GM19467 (cell line): ENCODE measurements at regions not wholly inside any gene's neighbourhood (a gene's known extent, or its start where the extent isn't known, plus 50 kb on each side); places are given as distances from the start of the nearest gene placed in this dataset.

ENCODE experiments used
- ATAC-seq: cut with Tn5 transposase; IDR thresholded peaks from one replicate; pipeline ENCODE4 v1.9.1; 2021; ENCODE audit warnings: mild to moderate bottlenecking, moderate library complexity; ENCODE audit not compliant: unreplicated experiment

DNA sequence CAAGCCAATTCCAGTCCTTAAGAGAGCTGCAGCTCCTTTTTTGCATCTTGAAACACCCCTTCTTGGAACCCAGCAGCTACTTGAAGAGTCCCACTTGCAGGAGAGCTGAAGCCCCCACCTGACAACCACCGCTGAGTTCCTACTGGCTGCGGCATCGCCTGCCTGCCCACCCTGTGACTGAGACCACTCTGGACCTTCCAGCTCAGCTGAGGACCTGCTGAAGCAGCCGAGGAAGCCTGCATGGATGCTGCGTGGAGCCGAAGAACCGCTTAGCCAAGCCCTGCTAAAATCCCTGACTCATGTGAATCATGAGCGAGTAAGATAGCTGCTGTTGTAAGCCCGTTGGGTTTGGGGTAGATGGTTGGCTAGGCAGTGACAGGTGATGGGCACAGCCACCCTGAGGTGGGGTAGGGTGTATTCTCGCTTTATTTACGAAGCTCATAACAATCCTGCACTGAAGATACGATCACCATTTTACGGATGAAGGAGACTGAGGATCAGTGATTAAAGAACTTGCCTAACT is 78.4 kb downstream of the INHBB start:
- no peak for ATAC-seq

DNA sequence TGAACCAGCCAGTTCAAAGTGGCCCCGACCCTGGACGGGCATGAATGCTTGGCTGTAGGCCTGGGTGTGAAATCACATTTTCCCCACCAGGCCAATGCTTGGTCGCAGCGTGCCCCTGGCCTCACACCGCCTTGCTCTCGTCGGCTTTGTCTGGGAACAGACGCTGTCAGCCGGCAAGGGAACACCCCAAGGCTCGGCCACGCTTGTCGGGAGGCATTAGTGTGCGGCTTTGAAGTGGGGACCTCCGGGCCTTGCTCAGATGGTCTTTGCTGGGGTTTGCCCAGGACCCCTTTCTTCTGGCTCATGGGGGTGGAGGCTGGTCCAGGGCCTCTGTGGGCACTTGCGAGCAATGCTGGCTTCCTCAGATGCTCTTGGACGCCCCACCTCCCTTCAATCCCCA is 79.1 kb downstream of the INHBB start:
- ATAC-seq, result no peak

DNA sequence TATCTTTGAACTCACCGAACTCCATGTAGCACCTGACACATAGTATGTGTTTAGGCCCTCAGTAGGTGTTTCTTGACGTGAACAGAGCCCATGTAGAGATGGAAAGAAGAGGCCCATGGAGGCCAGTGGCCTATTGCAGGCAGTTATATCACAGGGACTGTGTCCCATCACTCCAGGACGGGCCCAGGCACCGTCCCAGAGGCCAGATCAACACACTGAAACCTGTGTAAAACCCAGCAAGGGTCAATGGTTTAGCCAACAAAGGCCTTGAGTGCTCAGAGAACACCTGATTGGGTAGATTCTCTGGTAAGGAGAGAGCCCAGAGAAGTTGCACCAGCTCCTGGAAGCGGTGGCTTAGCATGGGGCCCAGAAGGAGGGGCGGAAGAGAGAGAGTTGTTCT is 82.8 kb downstream of the INHBB start:
- ATAC-seq, result no peak

DNA sequence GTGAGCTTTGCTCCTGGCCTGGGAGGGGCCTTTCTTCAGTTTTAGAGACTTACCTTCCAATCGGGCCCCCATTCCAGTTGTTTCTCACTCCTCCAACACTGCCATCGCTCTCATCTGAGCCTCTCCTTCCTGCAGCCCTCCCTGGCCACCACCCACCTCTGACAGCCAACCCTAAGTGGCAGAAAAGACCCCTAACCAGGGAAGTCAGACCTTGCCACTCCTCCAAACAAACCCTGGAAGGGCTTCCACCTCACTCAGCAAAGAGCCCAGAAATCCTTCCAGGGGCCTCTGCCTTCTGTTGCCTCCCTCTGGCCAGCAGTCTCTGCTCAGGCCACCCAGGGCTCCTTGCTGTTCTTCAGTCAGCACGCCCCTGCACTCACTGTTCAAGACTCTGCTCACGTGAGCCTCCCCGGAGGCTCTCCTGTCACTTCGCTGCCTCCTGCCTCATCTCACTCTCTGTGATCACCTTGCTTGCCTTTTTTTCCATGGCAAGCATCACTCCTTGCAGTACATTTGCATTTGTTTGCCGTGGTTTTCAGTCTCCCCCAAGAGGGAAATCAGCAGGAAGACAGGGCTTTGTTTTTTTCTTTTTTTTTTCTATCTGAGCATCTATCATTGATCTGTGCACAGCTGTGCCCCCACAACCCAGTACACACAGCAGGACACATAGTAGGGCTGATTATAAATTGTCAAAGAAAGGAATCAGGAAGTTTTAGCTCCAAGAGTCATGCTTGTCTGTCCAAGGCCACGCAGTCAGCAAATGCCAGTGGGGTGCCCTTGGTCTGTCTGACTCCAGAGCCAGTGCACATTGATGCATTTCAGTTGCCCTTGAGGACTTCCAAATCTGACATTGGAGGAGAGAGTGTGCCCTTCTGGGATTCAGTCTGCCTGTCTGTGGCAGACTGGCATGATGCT is 83.9 kb downstream of the INHBB start:
- ATAC-seq, result no peak

DNA sequence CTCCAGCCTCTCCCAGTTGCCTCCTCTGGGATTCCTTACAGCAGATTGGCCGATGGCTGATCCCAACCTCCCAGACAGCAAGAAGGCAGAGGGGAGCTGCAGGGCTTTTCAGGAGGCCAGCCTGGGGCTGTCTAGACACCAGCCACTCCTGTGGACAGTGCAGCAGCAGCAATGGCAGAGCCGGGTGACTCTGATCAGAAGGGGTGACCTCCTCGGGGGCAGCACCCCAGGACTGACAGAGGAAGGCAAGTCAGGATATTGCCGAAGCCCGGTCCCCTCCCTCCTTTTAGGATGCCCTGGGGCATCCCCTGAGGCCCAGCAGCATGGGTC is 84.5 kb downstream of the INHBB start:
- ATAC-seq, result no peak

DNA sequence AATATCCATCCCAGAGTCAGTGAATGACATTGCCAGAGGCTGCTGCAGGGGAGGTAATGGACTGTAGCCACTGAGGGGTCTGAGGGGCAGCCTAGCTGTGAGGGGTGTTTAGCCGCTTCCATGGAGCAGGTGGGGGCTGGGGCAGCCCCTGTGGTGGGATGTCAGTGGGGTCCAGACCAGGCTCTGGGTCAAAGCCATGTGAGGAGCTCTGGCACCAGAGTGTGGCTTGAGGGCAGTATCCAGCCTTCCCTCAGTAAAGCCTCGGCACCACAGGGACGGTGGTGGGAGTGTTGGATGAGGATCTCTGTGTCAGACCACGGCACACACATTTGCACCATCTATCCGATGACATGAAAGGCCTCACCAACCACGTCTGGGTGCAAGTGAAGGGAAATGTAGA is 85.0 kb downstream of the INHBB start:
- no peak for ATAC-seq

DNA sequence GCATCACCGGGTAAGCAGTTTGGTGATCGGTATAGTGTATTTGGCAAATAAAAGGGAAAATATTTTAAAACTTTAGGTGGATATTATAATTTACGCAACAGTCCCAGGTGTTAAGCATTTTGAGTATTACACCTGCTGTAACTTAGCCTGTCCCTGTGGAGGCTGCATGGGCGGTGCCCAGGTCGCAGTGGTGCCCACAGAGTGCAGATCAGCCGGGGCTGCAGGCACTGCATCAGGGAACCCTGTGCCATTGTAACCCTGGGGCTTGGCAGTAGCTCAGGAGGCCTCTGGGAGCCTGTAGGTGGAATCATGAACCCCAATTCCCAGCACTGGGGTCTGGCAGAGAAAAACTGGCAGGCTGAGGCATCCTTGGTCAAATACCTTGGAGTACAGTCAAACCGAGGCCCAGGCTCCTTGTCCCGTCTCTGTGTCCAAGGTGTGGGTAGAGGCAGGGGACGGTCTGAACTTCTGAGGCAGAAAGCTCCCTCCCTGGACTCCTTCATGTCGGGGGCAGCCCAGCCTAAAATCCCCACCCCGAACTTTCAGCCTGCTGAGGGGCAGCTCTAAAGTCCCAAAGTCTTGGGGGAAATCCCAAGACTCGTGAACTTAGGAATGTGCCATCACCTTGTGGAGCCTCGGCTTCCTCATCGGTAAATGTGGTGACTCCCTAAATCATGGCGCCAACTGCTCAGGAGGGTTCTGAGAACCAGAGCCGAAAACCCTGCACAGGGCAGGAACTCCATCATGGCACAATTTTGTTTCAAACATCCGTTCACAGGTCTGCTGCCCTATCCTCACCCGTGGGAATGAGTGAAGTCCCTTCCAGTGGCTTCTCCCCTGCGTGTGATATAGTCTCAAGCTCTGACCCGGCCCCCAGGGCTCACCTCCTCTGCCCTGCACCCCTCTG is 85.7 kb downstream of the INHBB start:
- no peak for ATAC-seq

DNA sequence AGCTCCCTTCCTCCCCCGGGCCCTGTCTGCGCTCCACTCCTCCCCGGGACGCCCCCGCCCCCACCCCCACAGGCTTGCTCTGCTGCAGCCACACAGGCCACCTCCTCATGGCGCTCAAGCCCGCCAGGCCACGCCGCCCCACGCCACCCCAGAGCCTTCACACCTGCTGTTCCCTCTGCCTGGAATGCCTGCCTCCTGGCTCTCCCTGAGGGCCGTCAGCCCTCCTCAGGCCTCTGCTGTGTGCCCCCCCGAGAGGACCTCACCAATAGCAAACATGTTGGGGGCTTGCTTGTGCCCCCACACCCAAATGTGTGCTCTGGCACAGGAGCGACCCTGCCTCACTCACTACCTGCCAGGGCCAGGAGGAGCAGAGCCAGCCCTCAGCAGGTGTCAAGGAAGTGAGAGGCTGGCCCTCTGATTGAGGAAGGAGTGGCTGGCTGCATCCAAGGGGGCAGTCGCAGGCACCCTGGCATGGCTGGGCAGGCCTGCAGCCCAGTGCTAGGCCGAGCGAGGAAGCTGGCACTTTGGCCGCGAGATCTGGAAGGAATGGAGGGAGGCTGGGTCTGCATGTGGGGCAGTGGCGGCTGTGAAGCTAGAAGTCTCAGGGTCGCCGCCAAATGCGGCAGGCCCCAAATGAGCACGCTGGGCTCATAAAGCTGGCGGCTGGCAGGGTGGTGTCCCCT is 86.5 kb downstream of the INHBB start:
- no peak for ATAC-seq

DNA sequence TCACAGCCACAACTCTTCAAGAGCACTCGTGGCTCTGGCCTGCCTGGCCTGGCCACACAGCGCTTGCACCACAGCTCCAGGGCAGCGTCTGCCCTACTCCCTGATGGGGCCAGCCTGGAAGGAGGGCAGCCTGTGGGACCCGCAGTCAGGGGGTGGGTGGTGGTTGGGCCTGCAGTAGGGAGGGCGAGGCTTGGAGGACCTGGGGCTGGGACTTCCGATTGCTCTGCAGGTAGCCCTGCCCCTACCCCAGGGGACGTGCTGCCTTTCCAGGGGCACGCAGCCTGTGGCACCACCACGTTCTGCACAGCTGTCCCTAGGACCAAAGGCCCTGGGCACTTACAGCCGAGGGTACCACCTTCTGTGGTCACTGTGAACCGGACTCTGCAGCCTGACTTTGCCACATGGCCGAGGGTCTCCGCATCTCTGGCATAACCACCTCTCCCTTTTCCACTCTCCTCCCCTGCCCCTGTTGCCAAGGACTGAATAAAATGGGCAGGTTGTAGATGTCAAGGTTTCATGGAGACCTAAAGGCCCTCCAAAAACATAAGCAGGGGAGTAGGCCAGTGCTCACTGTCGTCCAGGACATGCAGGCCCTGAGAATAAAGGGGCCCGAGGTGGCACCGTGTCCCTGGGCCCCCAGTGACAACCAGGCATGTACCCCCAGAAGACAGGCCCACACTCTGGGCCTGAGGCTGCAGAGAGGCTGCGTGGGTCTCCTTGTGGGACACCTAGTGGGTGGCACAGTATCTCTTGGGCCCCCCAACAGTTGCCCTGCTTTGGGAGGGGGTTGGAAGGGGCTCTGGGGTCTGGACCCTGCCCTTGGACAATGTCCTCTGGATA is 87.3 kb downstream of the INHBB start:
- no peak for ATAC-seq

DNA sequence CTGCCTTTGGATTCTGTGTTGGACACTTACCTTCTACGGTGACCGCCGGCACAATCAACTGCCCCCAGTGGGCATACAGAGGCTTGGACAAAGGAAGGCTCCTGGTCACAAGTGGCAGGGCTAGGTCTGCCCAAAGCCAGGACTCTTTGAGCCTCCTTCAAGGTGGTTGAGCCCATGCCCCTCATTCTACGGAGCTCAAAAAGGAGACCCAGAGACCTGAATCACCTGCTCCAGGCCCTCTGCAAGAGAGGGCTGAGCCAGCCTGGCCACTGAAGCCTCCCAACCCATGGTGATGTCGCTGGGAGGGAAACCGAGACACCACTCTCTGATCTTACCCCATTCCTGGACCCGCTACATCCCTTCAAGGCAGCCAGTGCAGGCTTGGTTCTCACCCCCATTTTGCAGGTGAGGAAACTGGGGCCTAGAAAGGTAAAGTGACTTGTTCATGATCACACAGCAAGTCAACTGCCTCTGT is 87.9 kb downstream of the INHBB start:
- no peak for ATAC-seq

DNA sequence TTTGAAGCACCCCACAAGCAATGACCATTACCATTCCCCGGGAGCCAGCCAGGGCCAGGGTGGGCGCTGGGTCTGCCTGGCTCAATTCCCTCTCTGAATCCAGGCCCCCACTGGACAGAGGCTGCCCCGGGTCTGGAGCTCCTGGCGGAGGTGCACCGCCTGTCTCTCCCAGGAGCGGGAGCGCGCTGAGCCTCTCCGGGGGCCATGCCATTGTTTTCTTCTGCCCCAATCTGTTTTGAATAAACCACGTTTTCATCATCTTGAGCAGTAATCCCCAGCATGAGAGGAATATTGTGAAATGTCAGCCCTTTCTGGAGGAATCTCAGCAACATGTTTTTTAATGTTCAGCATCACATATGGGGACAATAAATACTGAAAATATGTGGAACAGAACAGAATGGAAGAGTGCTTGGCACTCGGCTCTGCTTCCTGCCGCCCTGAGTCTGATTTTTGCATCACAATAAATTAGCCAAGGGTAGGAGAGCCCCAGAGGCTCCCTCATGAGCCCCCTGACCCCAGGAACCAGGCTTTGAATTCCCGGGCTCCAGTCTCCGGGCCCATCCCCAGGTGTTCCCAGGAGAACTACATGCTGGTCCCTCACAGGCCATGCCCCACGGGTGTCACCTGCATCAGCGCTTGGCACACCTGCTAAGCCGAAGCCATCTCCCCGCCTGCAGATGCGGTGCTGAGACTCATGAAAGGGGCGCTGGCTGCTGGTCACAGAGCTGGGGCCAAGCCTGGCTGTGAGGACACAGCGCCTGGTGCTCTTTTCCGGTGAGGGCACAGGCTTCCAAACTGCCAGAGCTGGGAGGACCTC is 88.8 kb downstream of the INHBB start:
- no peak for ATAC-seq

DNA sequence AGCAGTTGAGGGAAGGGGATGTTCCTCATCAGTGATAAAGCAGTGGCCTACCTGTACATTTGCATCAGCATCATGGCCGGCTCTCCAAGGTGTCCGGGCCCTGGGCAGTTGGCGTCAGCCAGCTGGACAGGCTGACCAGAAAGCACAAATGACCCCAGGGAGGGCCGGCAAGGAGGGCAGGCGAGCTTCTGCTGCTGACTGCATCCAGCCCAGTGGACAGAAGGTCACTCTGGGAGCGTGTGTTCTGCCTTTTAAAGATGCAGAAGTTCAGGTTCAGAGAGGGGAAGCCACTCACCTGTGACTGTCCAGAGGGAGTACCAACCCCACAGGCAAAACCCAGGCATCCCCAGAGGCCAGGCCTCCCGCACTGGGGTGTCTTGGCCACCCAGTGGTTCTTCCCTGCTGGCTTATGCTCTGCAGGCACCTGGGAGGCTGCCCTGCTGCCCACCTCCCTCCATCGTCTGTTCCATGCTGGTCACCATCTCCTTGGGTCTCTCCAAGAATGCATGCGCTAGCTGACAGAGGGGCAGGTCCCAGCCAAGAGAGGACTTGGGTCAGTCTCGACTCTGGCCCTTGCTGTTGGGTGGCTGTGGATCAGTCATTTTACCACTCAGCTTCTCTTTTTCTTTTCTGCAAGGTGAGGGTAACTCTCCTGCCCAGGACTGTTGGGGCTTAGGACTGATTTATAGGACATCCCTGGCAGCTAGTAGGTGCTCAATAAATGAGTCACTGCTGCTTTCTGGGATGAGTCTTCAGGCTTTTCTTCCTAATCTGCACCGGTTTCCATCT is 89.9 kb downstream of the INHBB start:
- ATAC-seq, result no peak

DNA sequence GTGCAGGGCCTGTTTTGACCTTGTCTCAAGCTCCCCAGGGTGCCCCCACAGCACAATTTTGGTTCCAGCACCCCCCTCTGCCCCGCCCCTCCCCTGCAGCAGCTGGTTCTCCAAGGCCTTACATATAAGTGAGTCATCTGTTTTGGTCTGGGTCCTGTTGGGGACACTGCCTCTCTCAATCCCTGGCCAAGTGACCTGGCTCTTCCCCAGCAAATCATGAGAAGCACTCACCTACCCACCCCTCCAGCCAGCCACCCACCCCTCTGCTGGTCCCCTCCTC is 90.5 kb downstream of the INHBB start:
- ATAC-seq, result no peak

DNA sequence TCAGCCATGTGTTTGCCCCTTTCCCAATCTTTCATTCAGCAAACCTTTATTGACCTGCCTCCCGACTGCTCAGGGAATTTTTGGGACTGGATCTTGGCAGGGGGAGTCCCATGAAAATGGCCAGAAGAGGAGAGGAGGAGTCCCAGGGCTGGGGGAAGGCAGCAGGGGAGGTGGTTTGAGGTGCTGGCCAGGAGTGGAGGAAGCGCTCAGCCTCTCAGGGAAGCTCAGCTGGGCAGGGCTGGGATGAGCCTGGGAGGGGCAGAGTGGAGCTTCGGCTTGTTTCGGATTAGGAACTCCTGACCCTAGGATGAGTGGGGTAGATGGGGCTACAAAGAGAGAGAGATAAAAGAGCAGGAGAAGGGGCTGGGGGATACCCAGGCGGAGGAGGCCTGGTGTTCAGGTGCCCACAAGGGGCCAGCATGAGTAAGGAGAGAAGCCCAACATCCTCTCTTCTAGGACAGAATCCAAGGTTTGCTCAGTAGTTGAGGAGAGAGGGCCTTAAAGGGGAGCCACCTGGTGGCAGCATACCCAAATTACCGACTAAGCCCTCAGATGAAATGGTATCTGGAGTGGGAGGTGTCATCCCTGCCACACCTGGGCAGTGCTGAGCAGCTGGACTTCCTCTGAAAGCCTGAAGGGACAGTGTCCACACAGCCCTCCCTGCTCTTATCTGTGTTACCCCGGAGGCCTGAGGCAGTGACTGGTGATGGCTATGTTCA is 91.1 kb downstream of the INHBB start:
- no peak for ATAC-seq

DNA sequence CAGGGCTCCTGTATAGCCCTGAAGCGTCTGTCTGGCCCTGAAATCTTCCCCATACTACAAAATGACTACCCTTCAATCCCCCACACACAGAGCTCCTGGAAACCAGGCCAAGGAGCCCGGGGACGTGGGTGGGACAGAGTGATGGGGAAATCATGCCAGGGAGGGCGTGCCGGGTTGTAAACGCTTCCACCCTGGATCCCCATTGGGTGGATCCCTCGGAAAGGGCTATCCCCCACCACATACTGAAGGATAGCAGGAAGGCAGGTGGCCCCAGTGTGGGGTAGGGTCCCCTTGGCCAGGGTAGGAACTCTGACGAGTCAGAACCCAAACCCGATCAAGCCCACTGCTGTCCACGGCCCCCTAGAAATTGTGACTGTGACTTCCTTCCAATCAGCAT is 91.7 kb downstream of the INHBB start:
- ATAC-seq, result no peak

DNA sequence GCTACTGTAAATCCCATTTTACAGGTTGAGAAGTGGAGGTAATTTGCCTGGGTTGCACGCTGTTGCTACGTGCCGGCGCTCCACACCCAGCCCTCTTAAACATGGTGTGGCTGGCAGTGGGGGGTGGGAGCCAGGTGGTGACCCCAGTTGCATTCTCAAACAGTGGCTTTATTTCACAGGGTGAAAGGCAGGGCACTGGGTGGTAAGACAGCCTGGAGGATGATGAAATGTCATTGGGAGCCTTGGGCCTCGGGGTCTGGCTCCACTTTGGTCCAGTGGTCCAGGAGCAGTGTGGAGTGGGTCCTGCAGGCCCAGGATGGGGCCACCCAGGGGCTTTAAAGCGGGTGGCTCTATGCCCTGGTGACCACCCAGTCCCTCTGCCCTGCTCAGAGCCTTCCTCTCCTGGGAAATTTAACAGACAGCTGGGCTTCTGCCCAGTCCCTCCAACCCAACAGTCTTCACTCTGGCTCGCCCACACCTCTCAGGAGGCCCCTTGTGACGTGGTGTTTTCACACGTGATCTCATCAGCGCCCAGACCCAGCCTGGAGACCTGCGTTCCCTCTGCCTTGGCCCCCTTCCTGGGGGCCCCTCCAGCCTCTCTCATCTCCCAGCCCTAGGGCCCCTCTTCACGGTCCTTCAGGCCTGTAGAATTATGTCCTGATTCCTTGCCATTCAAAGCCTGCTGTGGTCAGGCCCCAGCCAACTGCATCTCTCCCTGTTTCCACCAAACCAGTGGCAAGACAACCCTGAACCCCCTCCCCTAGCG is 92.5 kb downstream of the INHBB start:
- ATAC-seq, result no peak

DNA sequence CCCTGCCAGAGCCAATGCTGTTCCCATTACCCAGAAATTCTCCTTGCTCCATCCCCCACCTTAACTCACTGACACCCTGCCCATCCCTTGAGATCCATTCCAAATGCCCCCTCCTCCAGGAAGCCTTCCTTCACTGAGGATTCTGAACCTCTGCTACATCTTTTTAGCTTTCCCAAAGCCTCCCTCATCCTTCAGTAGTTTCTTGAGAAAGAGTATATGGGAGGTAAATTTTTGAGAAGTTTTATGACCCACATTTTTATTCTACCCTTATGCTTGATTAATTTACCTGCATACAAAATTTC is 93.1 kb downstream of the INHBB start:
- ATAC-seq, result no peak
